Lower leg skin (tissue), 4 donors: ENCODE measurements at regions not wholly inside any gene's neighbourhood (a gene's known extent, or its start where the extent isn't known, plus 50 kb on each side); places are given as distances from the start of the nearest gene placed in this dataset.

Experiments used
- DNase-seq, 2 donors: peaks; one replicate each; pipeline ENCODE4 v3.0.0-alpha.2; 2019; ENCODE audit warnings: low spot score in 2 of 2
- H3K4me3 ChIP-seq: fragments of 200-600 bp; sonication (generic); 2 replicates; pipeline ENCODE4 v1.5.1; 2017; ENCODE audit warnings: mild to moderate bottlenecking, low read depth; ENCODE audit not compliant: poor library complexity, severe bottlenecking
- POLR2A ChIP-seq, 2 donors: fragments of 450-650 bp; IDR thresholded peaks; one replicate each; pipeline ENCODE4 v1.6.1; 2016 to 2017; ENCODE audit warnings: antibody characterized with exemption in 2 of 2, mild to moderate bottlenecking in 1 of 2, moderate library complexity in 1 of 2
- WGBS, 2 donors: methylation state at CpG; one replicate each; pipeline ENCODE4 v1.1.5; 2018; 5-methylcytosine and 5-hydroxymethylcytosine counted together
- intact Hi-C: fragments of 100-400 bp; cut with DNase I; formaldehyde crosslinking; loops from one replicate; pipeline ENCODE4 v1.15.0; 2023; ENCODE audit warnings: low total_unique reads
- TF ChIP-seq, protein P1 (sequence below), 3 donors: fragments of 450-650 bp; IDR thresholded peaks; one replicate each; pipeline ENCODE4 v1.5.1; 2016; ENCODE audit warnings: antibody characterized with exemption in 3 of 3, mild to moderate bottlenecking in 3 of 3, moderate library complexity in 2 of 3

DNA sequence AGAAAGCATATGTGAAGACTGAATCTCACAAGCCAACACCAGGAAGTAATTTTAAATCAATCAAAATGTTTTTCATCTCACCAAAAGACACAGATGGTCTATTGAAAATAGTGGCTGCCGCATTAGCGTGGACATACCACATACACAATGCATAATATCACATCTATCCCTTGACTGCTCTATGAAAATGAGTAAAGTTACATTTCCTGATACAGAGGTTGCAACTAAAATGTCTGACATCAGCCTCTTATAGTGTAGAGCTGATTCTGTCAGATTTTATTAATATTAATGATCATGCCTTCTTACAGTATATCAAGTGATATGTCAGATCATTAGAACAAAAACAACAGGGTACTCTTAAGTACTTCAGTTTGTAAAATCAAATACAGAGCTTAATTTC lies 339.8 kb upstream of the EPHA7 start:
- WGBS, 2 donors, result 78 to 86% methylated on average over 2 of the region's 2 CpGs
- H3K4me3 ChIP-seq, result no peak overlapping the region
- DNase-seq, result no peak
- intact Hi-C loops, result no loop called here
- TF ChIP-seq POLR2A (IDR thresholded peaks at IDR 0.05), result no peak
- TF ChIP-seq, protein P1, sequence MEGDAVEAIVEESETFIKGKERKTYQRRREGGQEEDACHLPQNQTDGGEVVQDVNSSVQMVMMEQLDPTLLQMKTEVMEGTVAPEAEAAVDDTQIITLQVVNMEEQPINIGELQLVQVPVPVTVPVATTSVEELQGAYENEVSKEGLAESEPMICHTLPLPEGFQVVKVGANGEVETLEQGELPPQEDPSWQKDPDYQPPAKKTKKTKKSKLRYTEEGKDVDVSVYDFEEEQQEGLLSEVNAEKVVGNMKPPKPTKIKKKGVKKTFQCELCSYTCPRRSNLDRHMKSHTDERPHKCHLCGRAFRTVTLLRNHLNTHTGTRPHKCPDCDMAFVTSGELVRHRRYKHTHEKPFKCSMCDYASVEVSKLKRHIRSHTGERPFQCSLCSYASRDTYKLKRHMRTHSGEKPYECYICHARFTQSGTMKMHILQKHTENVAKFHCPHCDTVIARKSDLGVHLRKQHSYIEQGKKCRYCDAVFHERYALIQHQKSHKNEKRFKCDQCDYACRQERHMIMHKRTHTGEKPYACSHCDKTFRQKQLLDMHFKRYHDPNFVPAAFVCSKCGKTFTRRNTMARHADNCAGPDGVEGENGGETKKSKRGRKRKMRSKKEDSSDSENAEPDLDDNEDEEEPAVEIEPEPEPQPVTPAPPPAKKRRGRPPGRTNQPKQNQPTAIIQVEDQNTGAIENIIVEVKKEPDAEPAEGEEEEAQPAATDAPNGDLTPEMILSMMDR (IDR thresholded peaks at IDR 0.05), result no peak

GRCh38 chr6:93751969-93752368 lies 332.6 kb upstream of the EPHA7 start:
- intact Hi-C loops, result no loop called here
- H3K4me3 ChIP-seq, result no peak overlapping the region
- no peak for DNase-seq
- 43 to 45% methylated on average over 2 of the region's 2 CpGs for WGBS, 2 donors
- TF ChIP-seq, protein P1 (IDR thresholded peaks at IDR 0.05), result no peak
- no peak for TF ChIP-seq POLR2A (IDR thresholded peaks at IDR 0.05)

DNA sequence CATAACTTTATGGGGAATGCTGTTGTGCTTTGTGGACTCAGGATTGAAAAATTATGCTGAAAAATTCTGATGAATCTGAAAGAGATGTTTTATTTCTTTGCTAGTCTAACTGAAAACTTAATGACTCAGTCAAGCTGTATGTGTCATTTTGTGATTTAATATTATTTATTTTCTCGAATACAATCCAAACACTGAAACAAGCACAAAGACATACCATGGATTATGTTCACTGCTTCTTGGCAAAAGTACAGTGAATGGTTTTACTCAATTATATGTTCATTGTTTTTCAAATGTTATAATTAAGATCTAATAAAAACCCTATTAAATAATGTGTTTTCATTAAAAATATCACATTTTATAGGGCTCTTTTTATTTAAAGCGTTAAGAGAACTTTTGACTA lies 330.6 kb upstream of the EPHA7 start:
- WGBS, 2 donors, result 70 to 71% methylated on average over 2 of the region's 2 CpGs
- H3K4me3 ChIP-seq, result no peak overlapping the region
- TF ChIP-seq POLR2A (IDR thresholded peaks at IDR 0.05), result no peak
- TF ChIP-seq, protein P1 (IDR thresholded peaks at IDR 0.05), result no peak
- DNase-seq, result no peak
- intact Hi-C loops, result no loop called here

GRCh38 chr6:93749191-93749590 lies 329.8 kb upstream of the EPHA7 start:
- DNase-seq, result no peak
- H3K4me3 ChIP-seq, result no peak overlapping the region
- no peak for TF ChIP-seq POLR2A (IDR thresholded peaks at IDR 0.05)
- TF ChIP-seq, protein P1 (IDR thresholded peaks at IDR 0.05), result no peak
- intact Hi-C loops, result no loop called here

GRCh38 chr6:93746892-93747291 lies 327.5 kb upstream of the EPHA7 start:
- no peak overlapping the region for H3K4me3 ChIP-seq
- intact Hi-C loops, result no loop called here
- no peak for TF ChIP-seq POLR2A (IDR thresholded peaks at IDR 0.05)
- TF ChIP-seq, protein P1 (IDR thresholded peaks at IDR 0.05), result no peak
- DNase-seq, result no peak
- WGBS, 2 donors, result 87 to 89% methylated on average over 3 of the region's 3 CpGs

GRCh38 chr6:93745306-93745705 lies 325.9 kb upstream of the EPHA7 start:
- H3K4me3 ChIP-seq, result no peak overlapping the region
- intact Hi-C loops, result no loop called here

More at GRCh38 chr6:93745306-93745705, 325.9 kb upstream of the EPHA7 start:
- DNase-seq, result no peak
- 84 to 92% methylated on average over 2 of the region's 2 CpGs for WGBS, 2 donors
- no peak for TF ChIP-seq POLR2A (IDR thresholded peaks at IDR 0.05)
